ENCODE measurements at regions not wholly inside any gene's neighbourhood (a gene's known extent, or its start where the extent isn't known, plus 50 kb on each side); places are given as distances from the start of the nearest gene placed in this dataset.
"Not testable (repeated sequence)": the region's sequence is repeated elsewhere in the genome, so short reads cannot be mapped to it uniquely, and the experiment has no call there.

- TF ChIP-seq RNF219 (CRISPR knock-in tag; IDR thresholded peaks at IDR 0.05): no peak
These were observed 138.1 kb downstream of the TMEM167A start (continued) for GRCh38 chr5:82938901-82939725.

- H3K9ac ChIP-seq (ENCODE audit: insufficient read depth in 1 of 2, low read depth in 2 of 2, low read length in 2 of 2): peak overlapping the region in 1 of 2 experiments; percentile 64; a peak in 1 of 4 replicates
- TF ChIP-seq FOXK2 (conservative IDR thresholded peaks at IDR 0.05 in 1 of 2, IDR thresholded peaks at IDR 0.05 in 1 of 2; ENCODE audit: low read depth in 2 of 2) (peak in 1 of 2 experiments; percentile 44; a peak in 1 of 4 replicates), EGR1 (conservative IDR thresholded peaks at IDR 0.05) (0 out of 2 replicates have a peak, but pooled peaks have one; percentile 14), FOXA3 (CRISPR knock-in tag; conservative IDR thresholded peaks at IDR 0.05 in 1 of 2, IDR thresholded peaks at IDR 0.05 in 1 of 2) (peak; percentile 16 to 75; a peak in 2 of 4 replicates)
- H3K4me1 ChIP-seq (replicated peaks in 1 of 2; ENCODE audit: control insufficient read depth in 2 of 2, insufficient read depth in 2 of 2, low read length in 2 of 2); H3K36me3 ChIP-seq (ENCODE audit: control insufficient read depth, insufficient read depth, low read length); H3K9me3 ChIP-seq (replicated peaks; ENCODE audit: control insufficient read depth, insufficient read depth, low read depth, low read length); BruUV-seq (replicated peaks); H3K27me3 ChIP-seq (ENCODE audit: control insufficient read depth in 2 of 2, insufficient read depth in 2 of 2, low read length in 2 of 2); H4K20me1 ChIP-seq (replicated peaks; ENCODE audit: control insufficient read depth, insufficient read depth, low read length); CTCF ChIA-PET (ENCODE audit: low intra/inter-chr PET ratio); H3K9me1 ChIP-seq (ENCODE audit: control insufficient read depth, insufficient read depth, low read length); H3K27ac ChIP-seq (ENCODE audit: extremely low read depth, low read depth, low read length); FAIRE-seq; intact Hi-C loops (cut with micrococcal nuclease); H3K79me2 ChIP-seq (ENCODE audit: control insufficient read depth, insufficient read depth, low read length); in situ Hi-C loops (cut with MboI); ATAC-seq: not testable (repeated sequence)
- 14% methylated on average over 12 of the region's 28 CpGs for WGBS (ENCODE audit: insufficient coverage, low coverage, missing lambda C conversion rate)
- H3K4me3 ChIP-seq: peak overlapping the region; percentile 21
- peak overlapping the region; percentile 55; the same call in 1 of the 2 replicates for H2AFZ ChIP-seq (ENCODE audit: low read depth, low read length)
- peak overlapping the region; percentile 55 for H3K4me2 ChIP-seq (ENCODE audit: insufficient read depth, low read length)
- peak in 1 of 4 experiments; percentile 8 for DNase-seq (ENCODE audit: extremely low read depth in 1 of 4, low spot score in 3 of 4)
- POLR2A ChIA-PET: interaction anchor here (0.6 kb wide), 1 partner anchor 120 kb away, joined by 3 read pairs; no protein-coding TSS in a partner anchor
These were observed 144.5 kb downstream of the TMEM167A start for GRCh38 chr5:82932473-82933220.
